HG03039 (cell line): ENCODE measurements at regions not wholly inside any gene's neighbourhood (a gene's known extent, or its start where the extent isn't known, plus 50 kb on each side); places are given as distances from the start of the nearest gene placed in this dataset.

Source experiments
- ATAC-seq: cut with Tn5 transposase; IDR thresholded peaks from one replicate; pipeline ENCODE4 v1.9.1; 2021; ENCODE audit warnings: mild to moderate bottlenecking, moderate library complexity; ENCODE audit not compliant: unreplicated experiment

- no peak for ATAC-seq
These were observed 393.7 kb downstream of the FOXO1 start for GRCh38 chr13:40272776-40273139.

GRCh38 chr13:40273253-40274025 is 393.0 kb downstream of the FOXO1 start:
- ATAC-seq, result no peak

GRCh38 chr13:40274103-40274502 is 392.3 kb downstream of the FOXO1 start:
- no peak for ATAC-seq

GRCh38 chr13:40275155-40275554 is 391.3 kb downstream of the FOXO1 start:
- ATAC-seq, result no peak

GRCh38 chr13:40275636-40276035 is 390.8 kb downstream of the FOXO1 start:
- no peak for ATAC-seq

GRCh38 chr13:40283666-40284065 is 382.8 kb downstream of the FOXO1 start:
- no peak for ATAC-seq

- no peak for ATAC-seq
These were observed 380.8 kb downstream of the FOXO1 start for GRCh38 chr13:40285634-40286033.

GRCh38 chr13:40287428-40287827 is 379.0 kb downstream of the FOXO1 start:
- ATAC-seq, result no peak

GRCh38 chr13:40288259-40288658 is 378.2 kb downstream of the FOXO1 start:
- ATAC-seq, result no peak

GRCh38 chr13:40290758-40291157 is 375.7 kb downstream of the FOXO1 start:
- no peak for ATAC-seq

GRCh38 chr13:40292108-40292507 is 374.3 kb downstream of the FOXO1 start:
- no peak for ATAC-seq

- ATAC-seq, result no peak
These were observed 373.9 kb downstream of the FOXO1 start for GRCh38 chr13:40292536-40292935.

- no peak for ATAC-seq
These were observed 364.1 kb downstream of the FOXO1 start for GRCh38 chr13:40302351-40302750.

- no peak for ATAC-seq
These were observed 362.1 kb downstream of the FOXO1 start for GRCh38 chr13:40304391-40304790.

GRCh38 chr13:40306817-40307216 is 359.6 kb downstream of the FOXO1 start:
- no peak for ATAC-seq

GRCh38 chr13:40309881-40310280 is 356.6 kb downstream of the FOXO1 start:
- no peak for ATAC-seq

- ATAC-seq, result no peak
These were observed 354.9 kb downstream of the FOXO1 start for GRCh38 chr13:40311356-40312101.

- ATAC-seq, result no peak
These were observed 352.9 kb downstream of the FOXO1 start for GRCh38 chr13:40313269-40314200.

GRCh38 chr13:40315416-40316064 is 350.9 kb downstream of the FOXO1 start:
- ATAC-seq, result no peak

- no peak for ATAC-seq
These were observed 350.1 kb downstream of the FOXO1 start for GRCh38 chr13:40316301-40316700.

- no peak for ATAC-seq
These were observed 348.5 kb downstream of the FOXO1 start for GRCh38 chr13:40317980-40318327.
